ENCODE measurements at regions not wholly inside any gene's neighbourhood (a gene's known extent, or its start where the extent isn't known, plus 50 kb on each side); places are given as distances from the start of the nearest gene placed in this dataset.
A peak's percentile ranks its signal among the peaks of the same experiment; 100 is the strongest.

- no peak for DNase-seq (ENCODE audit: low read depth)
Measured at GRCh38 chr3:31048143-31048542, 153.7 kb upstream of the GADL1 start.

GRCh38 chr3:31050296-31050695 is 155.8 kb upstream of the GADL1 start:
- no peak for DNase-seq (ENCODE audit: low read depth)

- no peak for DNase-seq (ENCODE audit: low read depth)
Measured at GRCh38 chr3:31051226-31051625, 156.8 kb upstream of the GADL1 start.

GRCh38 chr3:31053299-31053698 is 158.8 kb upstream of the GADL1 start:
- DNase-seq (ENCODE audit: low read depth), result peak; percentile 4

GRCh38 chr3:31054032-31054431 is 159.6 kb upstream of the GADL1 start:
- DNase-seq (ENCODE audit: low read depth), result no peak

GRCh38 chr3:31055757-31056156 is 161.3 kb upstream of the GADL1 start:
- DNase-seq (ENCODE audit: low read depth), result no peak

- no peak for DNase-seq (ENCODE audit: low read depth)
Measured at GRCh38 chr3:31057891-31058290, 163.4 kb upstream of the GADL1 start.

- no peak for DNase-seq (ENCODE audit: low read depth)
Measured at GRCh38 chr3:31064021-31064420, 169.6 kb upstream of the GADL1 start.

- no peak for DNase-seq (ENCODE audit: low read depth)
Measured at GRCh38 chr3:31065765-31066164, 171.3 kb upstream of the GADL1 start.

GRCh38 chr3:31067004-31067403 is 172.5 kb upstream of the GADL1 start:
- peak; percentile 88 for DNase-seq (ENCODE audit: low read depth)

GRCh38 chr3:31075471-31075870 is 181.0 kb upstream of the GADL1 start:
- DNase-seq (ENCODE audit: low read depth), result no peak

- no peak for DNase-seq (ENCODE audit: low read depth)
Measured at GRCh38 chr3:31075876-31076275, 181.4 kb upstream of the GADL1 start.

GRCh38 chr3:31077021-31077601 is 182.7 kb upstream of the GADL1 start:
- DNase-seq (ENCODE audit: low read depth), result peak; percentile 59

GRCh38 chr3:31077826-31078225 is 183.4 kb upstream of the GADL1 start:
- no peak for DNase-seq (ENCODE audit: low read depth)

- DNase-seq (ENCODE audit: low read depth), result no peak
Measured at GRCh38 chr3:31079689-31080088, 185.2 kb upstream of the GADL1 start.

GRCh38 chr3:31081018-31081662 is 186.7 kb upstream of the GADL1 start:
- no peak for DNase-seq (ENCODE audit: low read depth)

GRCh38 chr3:31086148-31086547 is 191.7 kb upstream of the GADL1 start:
- no peak for DNase-seq (ENCODE audit: low read depth)

- no peak for DNase-seq (ENCODE audit: low read depth)
Measured at GRCh38 chr3:31086698-31087097, 192.2 kb upstream of the GADL1 start.

GRCh38 chr3:31091748-31092147 is 197.3 kb upstream of the GADL1 start:
- no peak for DNase-seq (ENCODE audit: low read depth)

GRCh38 chr3:31092748-31093589 is 198.5 kb upstream of the GADL1 start:
- no peak for DNase-seq (ENCODE audit: low read depth)

- DNase-seq (ENCODE audit: low read depth), result no peak
Measured at GRCh38 chr3:31093606-31094005, 199.1 kb upstream of the GADL1 start.

GRCh38 chr3:31094048-31094447 is 199.6 kb upstream of the GADL1 start:
- no peak for DNase-seq (ENCODE audit: low read depth)

GRCh38 chr3:31095255-31095654 is 200.8 kb upstream of the GADL1 start:
- no peak for DNase-seq (ENCODE audit: low read depth)

Data from myocyte (in vitro differentiated cells).